Eye (tissue), 1 donor: ENCODE measurements at regions not wholly inside any gene's neighbourhood (a gene's known extent, or its start where the extent isn't known, plus 50 kb on each side); places are given as distances from the start of the nearest gene placed in this dataset.

Source experiments
- DNase-seq: peaks from one replicate; pipeline ENCODE4 v3.0.0-alpha.2; 2015

DNA sequence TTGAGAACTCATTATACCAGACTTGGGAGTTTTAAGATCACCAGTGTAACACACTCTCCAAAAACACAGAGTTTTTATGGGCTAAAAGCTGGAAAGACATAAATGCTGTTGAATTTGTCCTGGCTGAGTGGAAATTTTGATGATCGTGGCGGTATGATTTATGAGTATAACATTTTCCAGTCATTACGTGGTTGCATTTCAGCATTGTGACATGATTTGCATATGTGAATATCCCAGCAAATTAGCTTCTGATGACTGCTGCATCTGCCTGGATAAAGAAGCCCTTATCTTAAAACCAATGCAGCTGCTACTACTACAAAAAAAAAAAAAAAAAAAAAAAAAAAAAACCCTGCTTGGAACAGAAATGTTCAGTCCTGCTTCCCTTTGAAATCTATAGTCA is 850.9 kb downstream of the TFAP2A start:
- DNase-seq: no peak

- DNase-seq: no peak
These were observed 851.3 kb downstream of the TFAP2A start for GRCh38 chr6:9563568-9563967.

- DNase-seq: no peak
These were observed 860.1 kb downstream of the TFAP2A start for GRCh38 chr6:9554806-9555205.

- no peak for DNase-seq
These were observed 860.6 kb downstream of the TFAP2A start for GRCh38 chr6:9554323-9554722.

GRCh38 chr6:9553002-9553401 is 861.9 kb downstream of the TFAP2A start:
- no peak for DNase-seq

- DNase-seq: no peak
These were observed 871.2 kb downstream of the TFAP2A start for GRCh38 chr6:9543649-9544048.

- peak; percentile 81 for DNase-seq
These were observed 874.2 kb downstream of the TFAP2A start for GRCh38 chr6:9540534-9541126.

GRCh38 chr6:9540126-9540525 is 874.7 kb downstream of the TFAP2A start:
- DNase-seq: no peak

- DNase-seq: no peak
These were observed 875.6 kb downstream of the TFAP2A start for GRCh38 chr6:9539231-9539755.

DNA sequence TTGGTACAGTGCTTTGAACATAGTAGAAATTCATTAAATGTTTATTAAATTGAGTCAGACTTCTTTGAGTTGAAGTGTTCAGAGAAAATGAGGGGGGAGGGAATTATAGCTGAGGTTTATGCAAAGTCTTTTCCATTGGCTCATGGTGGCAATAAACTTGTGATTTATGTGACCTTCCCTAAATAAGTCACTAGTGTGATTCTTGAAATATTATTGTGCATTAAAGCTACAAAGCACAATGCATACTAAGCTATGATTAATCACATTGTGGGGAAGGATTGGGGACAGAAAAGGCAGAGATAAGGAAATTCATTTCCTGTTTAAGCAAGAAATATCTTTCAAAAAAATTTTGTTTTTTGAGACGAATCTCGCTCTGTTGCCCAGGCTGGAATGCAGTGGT is 877.5 kb downstream of the TFAP2A start:
- no peak for DNase-seq

DNA sequence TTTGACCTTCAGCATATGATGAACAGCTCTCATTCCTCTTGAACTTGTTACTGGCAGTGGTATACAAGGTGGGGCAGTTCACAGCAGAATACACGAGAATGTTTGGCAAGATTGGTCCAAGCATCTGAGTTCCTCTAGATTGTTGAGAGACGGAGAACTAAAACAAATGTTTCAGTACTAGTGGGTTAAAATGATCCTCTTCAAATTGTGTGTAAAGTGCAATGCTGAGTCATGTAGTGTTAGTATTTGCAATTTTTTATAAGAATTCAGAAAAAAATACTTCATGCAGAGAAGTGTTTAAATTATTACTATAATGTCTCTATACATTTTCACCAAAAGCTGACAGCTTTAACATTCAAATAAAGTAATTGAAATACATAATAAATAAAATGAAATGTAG is 879.8 kb downstream of the TFAP2A start:
- no peak for DNase-seq

- DNase-seq: no peak
These were observed 882.0 kb downstream of the TFAP2A start for GRCh38 chr6:9532621-9533557.

GRCh38 chr6:9527679-9528286 is 887.1 kb downstream of the TFAP2A start:
- no peak for DNase-seq

DNA sequence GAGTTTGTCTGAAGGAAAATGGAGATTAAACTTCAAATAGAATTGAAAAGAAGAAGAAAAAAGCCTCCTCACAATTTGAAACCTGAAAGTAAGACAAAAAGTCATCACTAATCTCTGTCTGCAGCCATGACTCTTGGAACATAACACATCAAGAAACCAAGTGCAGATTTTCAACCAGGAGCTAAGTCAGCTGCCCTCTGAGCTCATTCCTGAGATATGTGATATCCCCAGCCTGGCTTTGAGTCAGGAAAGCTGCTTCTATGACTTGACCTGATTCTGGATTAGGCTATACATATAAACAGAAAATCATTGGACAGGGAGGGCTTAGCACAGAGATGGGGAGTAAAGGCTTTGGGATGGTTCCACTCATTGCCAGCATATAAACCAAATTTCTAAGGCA is 891.4 kb downstream of the TFAP2A start:
- DNase-seq: no peak

DNA sequence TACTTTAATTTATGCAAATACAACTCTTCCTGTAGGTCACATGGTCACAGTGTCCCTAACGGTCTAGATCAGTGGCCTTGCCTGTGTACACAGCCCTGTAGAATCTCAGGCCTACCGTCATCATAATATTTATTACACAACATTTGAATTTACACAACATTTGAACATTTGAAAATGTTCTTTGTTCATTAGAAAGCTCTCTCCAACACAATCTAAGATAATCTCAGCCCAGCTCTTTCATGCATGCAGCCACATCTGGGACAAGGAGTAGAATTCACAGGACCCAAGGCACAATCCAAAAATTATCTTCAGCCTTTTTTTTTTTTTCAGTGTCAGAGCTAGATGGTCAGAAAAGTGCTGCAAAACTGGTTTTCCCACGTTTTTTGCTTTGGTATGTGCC is 892.8 kb downstream of the TFAP2A start:
- DNase-seq: no peak

DNA sequence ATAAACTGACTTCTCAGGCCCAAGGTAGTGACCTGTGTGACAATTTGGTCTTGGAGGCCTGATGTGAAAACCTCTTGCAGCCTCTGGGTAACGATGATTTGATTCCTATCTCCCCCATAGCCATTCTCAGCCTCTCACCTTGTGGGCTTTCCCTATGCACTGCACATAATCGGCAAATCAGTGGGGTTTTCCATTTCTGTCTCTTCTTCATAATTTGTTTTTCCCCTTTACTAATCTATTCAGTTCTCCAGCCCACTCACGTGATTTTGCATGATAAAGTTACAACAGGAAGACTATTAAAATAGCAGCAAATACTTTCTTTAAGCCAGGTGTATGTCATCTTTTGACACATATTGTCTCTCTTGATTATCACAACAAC is 893.7 kb downstream of the TFAP2A start:
- DNase-seq: no peak

GRCh38 chr6:9520417-9521151 is 894.3 kb downstream of the TFAP2A start:
- DNase-seq: no peak

- DNase-seq: no peak
These were observed 896.4 kb downstream of the TFAP2A start for GRCh38 chr6:9518431-9518830.

- DNase-seq: no peak
These were observed 897.1 kb downstream of the TFAP2A start for GRCh38 chr6:9517806-9518205.

- DNase-seq: no peak
These were observed 899.0 kb downstream of the TFAP2A start for GRCh38 chr6:9515633-9516606.

- DNase-seq: no peak
These were observed 900.7 kb downstream of the TFAP2A start for GRCh38 chr6:9514146-9514545.

GRCh38 chr6:9511157-9511556 is 903.7 kb downstream of the TFAP2A start:
- no peak for DNase-seq
